ENCODE measurements at regions not wholly inside any gene's neighbourhood (a gene's known extent, or its start where the extent isn't known, plus 50 kb on each side); places are given as distances from the start of the nearest gene placed in this dataset.

DNA sequence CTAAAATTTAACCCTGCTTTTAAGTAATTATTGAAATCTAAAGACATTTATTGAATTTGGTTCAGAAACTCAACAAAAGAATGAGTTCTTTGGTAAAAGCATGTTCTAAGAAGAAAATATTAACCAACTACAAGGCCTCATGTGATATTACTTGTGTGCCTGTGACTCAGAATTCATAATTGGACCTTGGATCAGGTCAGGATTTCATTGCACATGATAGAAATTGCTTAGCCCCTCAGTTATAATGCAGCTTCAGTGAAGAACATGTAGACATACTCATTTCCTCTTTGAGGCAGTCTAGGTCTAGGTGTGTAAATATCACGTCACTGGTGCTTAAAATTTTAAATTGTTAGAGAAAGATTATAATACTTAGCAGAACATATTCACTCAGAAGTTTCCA lies 410.0 kb upstream of the SOX9 start:
- DNase-seq (ENCODE audit: low spot score) = no peak

DNA sequence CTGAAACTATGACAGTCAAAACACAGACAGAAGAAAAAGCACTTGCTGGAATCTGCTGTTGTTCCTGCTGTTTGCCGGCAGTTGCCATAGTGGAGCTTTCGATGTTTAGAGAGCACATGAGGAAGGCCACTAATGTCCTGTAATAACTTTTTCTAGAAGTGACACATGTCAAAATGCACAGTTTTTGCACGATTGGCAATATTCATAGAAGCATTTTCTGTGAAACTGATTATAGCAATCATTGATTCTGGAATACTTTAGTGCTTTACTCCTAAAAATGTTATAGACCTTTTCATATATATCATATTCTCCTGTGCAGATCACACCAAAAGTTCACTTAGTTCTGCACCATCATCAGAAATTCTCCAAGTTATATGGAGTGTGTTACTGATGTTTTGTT lies 407.0 kb upstream of the SOX9 start:
- no peak for DNase-seq (ENCODE audit: low spot score)

DNA sequence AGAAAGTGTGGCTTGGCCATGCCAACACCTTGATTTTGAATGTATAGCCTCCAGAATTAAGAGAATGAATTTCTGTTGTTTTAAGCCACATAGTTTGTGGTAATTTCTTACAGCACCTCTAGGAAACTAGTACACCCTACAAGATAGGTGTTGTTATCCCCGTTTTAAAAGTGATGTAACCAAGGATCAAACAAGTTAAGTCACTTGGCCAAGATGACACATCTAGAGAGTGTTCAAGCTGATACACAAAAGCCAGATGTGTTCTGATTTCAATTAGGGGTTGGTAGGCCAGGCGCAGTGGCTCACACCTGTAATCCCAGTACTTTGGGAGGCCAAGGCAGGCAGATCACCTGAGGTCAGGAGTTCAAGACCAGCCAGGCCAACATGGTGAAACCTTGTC lies 396.5 kb upstream of the SOX9 start:
- DNase-seq (ENCODE audit: low spot score) = no peak

DNA sequence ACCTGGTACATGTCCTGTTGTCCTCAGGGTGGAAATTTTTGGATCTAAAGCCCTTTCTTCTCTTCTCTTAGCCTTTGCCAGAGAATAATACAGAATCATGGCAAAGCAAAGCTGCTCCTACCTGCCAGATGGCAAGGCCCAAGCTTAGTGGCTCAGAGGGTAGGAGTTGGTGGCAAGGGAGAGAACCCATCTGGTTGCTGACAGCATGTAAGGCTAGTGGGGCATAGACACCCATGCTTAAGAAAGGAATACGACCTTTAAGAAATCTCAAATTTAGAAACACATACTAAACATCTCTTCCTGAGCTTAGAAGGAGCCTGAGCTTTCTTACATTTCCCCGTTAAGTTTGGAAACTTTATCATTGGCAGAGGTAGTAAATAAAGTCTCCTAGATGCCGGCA lies 395.0 kb upstream of the SOX9 start:
- DNase-seq (ENCODE audit: low spot score) = peak; percentile 22

GRCh38 chr17:71726341-71726740 lies 394.5 kb upstream of the SOX9 start:
- DNase-seq (ENCODE audit: low spot score) = no peak

GRCh38 chr17:71727292-71727691 lies 393.5 kb upstream of the SOX9 start:
- DNase-seq (ENCODE audit: low spot score) = no peak

- no peak for DNase-seq (ENCODE audit: low spot score)
These were observed 393.1 kb upstream of the SOX9 start for GRCh38 chr17:71727723-71728122.

DNA sequence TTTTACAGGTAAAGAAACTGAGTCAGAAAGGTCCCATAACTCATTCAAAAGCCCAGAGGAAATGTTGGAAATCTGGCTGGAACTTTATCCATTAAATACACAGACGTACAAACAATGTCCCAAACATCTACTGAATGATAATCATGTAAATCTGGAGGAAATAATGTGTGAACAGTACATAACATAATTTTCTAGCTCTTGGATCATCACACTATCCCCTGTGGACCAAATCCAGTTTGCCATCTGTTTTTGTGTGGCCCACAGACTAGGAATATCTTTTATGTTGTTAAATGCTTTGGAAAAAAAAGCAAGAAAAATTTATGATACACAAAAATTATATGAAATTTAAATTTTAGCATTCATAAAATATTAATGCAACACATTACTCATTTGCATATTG lies 389.9 kb upstream of the SOX9 start:
- no peak for DNase-seq (ENCODE audit: low spot score)

DNA sequence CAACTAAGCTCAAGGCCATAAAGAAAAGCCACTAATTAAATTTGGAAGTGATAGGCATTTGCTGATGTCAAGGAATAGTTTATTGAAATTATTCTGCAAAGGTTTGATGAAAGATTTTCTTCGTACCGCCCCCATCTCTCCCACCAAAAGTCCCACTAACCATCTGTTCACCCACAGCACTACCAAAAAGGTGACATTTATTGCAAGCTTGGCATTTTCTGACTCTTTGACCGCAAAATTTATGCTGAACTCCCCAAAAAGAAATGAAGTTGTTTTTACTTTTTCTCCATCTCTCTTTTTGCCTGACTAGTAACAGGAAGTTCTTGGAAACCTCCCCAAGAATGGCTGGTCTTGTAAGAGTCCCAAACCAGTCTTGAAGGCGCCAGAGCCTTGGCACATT lies 384.9 kb upstream of the SOX9 start:
- no peak for DNase-seq (ENCODE audit: low spot score)

GRCh38 chr17:71740866-71741265 lies 380.0 kb upstream of the SOX9 start:
- DNase-seq (ENCODE audit: low spot score) = peak; percentile 23

DNA sequence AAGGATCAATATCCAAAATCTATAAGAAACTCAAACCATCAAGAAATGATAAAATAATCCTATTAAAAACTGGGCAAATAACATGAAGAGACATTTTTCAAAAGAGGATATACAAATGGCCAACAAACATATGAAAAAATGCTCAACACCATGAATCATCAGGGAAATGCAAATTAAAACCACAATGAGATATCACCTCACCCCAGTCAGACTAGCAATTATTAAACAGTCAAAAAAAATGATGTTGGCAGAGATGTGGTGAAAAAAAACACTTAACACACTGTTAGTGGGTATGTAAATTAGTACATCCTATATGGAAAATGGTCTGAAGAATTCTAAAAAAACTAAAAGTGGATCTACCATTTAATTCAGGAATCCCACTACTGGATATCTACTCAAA lies 379.0 kb upstream of the SOX9 start:
- DNase-seq (ENCODE audit: low spot score) = no peak

GRCh38 chr17:71748872-71749271 lies 371.9 kb upstream of the SOX9 start:
- no peak for DNase-seq (ENCODE audit: low spot score)

DNA sequence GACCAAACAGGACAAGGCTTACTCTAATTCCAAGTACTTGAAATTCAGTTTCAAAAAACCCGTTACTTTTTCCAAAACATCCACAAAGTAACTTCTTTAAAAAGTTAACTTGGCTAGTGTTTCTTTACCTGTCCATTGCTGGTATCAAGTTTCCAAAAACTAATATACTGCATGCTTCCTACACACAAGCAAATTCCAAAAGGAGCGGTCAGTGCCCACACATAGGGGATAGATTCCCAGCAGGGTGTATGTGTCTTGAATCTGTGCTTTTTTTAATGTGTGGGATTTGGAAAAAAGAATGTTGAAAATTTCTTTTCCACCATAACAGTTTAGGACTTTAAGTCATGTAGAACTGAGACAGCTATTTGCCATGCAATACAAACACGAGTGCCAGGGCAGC lies 367.8 kb upstream of the SOX9 start:
- no peak for DNase-seq (ENCODE audit: low spot score)

DNA sequence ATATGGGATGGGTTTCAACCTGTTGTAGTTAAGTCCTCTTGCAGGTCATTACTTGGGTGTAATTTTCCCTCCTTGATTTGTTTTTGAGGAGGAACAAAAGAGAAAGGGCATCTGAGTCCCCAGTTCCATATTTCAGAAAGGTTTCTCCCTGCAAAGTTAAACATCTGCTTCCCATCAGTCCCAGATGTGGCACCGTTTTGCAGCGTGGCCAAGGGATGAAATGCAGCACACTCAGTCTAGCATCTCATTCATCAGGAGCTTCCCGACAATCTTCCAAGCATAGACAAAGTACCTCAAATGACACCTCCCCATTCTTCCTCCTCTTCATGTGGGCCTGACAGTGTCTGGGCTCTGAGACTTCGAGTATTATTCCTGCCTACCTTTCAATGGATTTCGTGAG lies 363.7 kb upstream of the SOX9 start:
- no peak for DNase-seq (ENCODE audit: low spot score)

- DNase-seq (ENCODE audit: low spot score) = no peak
These were observed 362.9 kb upstream of the SOX9 start for GRCh38 chr17:71757956-71758355.

DNA sequence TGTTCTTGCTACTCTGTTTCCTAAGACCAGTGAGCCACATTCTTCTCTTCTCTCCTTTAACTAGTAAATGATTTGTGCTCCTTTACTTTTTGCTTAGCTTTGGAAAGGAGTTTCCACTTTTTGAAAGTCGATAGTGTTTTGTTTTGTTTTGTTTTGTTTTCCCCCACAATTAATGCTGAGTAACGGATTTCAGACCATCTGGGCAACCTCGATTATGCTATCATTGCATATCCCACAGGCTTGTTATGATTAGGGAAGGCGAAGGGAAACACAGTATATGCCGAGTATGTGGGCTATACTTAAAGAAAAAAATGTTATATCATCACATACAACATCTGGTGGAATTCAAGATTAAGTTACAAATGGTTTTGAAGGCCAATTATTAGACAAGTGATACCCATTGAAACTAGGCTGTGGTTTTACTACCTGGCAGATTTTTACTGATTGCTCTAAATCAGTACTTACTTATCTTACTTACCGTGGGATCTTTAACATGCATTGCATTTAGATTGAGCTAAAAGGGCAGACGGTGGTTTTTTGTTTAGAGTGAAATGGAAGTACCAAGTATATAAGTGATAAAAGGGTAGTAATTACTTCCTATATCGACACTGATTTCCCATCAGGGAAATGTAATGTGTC lies 361.3 kb upstream of the SOX9 start:
- DNase-seq (ENCODE audit: low spot score) = no peak

- no peak for DNase-seq (ENCODE audit: low spot score)
These were observed 360.6 kb upstream of the SOX9 start for GRCh38 chr17:71760062-71760720.

DNA sequence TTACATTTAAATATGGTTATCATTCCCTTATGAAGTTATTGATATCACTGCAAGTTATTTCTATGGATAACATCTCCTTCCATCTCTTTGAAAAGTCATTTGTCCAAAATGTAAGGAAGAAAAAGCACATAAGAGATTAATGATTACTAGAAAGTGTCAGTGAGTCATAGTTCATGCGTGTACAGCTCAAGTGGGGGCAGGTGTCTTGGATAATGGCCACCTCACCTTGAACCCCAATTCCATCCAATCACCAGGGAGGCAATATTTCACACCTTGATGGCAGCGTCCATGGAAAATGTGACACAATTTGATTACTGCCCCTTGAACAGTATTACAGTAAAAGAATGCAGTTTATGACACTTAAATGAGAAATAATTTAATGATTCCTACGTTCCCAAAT lies 358.3 kb upstream of the SOX9 start:
- DNase-seq (ENCODE audit: low spot score) = no peak

DNA sequence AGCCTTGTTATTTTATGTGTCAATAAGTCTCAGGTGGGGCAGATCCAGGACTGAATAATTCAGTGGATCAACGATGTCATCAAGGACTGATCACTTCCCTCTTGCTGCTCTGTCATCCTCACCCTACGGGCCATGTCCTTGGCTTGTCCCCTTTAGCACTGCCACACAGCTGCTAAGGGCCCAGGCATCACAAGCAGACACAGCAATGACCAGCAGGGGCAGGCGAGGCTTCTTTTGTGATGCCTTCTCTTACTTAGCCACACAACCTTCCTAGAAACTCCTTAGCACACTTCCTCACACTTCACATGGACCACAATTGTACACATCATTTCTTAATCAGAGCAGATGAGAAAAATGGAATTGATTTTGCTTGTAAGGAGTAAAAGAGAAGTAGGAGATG lies 356.3 kb upstream of the SOX9 start:
- DNase-seq (ENCODE audit: low spot score) = peak; percentile 4

GRCh38 chr17:71765437-71765836 lies 355.4 kb upstream of the SOX9 start:
- no peak for DNase-seq (ENCODE audit: low spot score)

GRCh38 chr17:71769850-71770249 lies 351.0 kb upstream of the SOX9 start:
- no peak for DNase-seq (ENCODE audit: low spot score)

DNA sequence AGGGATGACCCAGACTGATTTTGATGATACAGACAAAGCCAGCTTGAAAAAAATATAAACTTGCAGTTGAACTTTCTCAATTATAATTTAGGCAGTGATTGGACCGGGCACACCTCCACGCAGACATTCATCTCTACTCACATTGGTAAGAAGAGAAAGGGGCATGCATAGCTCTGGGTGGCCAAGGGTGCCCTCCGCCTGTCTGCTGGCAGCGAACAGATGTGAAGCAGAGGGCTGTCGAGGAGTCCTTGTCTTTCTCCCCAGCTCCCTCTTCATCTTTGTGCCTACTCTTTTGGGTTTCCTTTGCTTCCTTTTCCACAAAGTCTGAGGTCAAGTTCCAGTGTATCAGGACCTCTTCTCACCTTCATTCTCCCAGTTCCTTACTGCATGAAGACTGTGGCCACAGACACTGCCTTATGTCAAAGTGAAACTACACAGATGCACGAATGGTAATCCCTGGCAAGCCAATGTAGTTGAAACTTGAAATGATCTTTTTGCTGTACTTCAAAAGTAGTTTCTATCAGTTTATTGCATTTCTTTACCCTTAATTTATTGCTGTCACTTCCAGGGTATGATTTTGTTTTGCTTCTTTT lies 343.7 kb upstream of the SOX9 start:
- DNase-seq (ENCODE audit: low spot score) = no peak

GRCh38 chr17:71779482-71779881 lies 341.3 kb upstream of the SOX9 start:
- no peak for DNase-seq (ENCODE audit: low spot score)

DNA sequence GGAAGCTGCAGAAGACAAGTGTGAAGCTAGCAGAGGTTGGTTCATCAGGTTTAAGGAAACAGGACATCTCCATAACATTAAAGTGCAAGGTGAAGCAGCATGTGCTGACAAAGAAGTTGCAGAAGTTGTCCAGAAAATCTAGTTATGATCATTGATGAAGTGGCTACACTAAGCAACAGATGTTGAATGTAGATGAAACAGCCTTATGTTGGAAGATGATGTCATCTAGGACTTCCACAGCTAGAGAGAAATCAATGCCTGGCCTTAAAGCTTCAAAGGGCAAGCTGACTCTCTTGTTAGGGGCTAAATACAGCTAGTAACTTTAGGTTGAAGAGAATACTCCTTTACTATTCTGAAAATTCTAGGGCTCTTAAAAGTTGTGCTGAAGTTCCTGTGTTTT lies 340.2 kb upstream of the SOX9 start:
- no peak for DNase-seq (ENCODE audit: low spot score)
